K562 (cell line): ENCODE measurements at regions not wholly inside any gene's neighbourhood (a gene's known extent, or its start where the extent isn't known, plus 50 kb on each side); places are given as distances from the start of the nearest gene placed in this dataset.

Source experiments
- ATAC-seq: fragments of 200-7000 bp; cut with Tn5 transposase; 3 replicates; pipeline ENCODE4 v1.9.1; 2020; ENCODE audit warnings: moderate library complexity
- BruUV-seq: library from RNA; stranded (reverse); fragments of 400-500 nt; replicated peaks from 2 replicates; lab custom pipeline; 2021; lab: Mats Ljungman, UMichigan
- CTCF ChIA-PET: fragments of 300-600 bp; formaldehyde crosslinking; extraction: SDS; loops from one replicate; lab custom pipeline; 2021; ENCODE audit warnings: low intra/inter-chr PET ratio; lab: Yijun Ruan, JAX
- POLR2A ChIA-PET: fragments of 300-600, 350-650 bp; sonication (Branson Sonifier 250); formaldehyde crosslinking; extraction: SDS; loops from one replicate; lab custom pipeline; 2021; ENCODE audit warnings: antibody characterized with exemption, inconsistent platforms; lab: Yijun Ruan, JAX
- DNase-seq, 4 experiments: peaks; one replicate each; pipeline versions ENCODE4 v3.0.0 to v3.0.0-alpha.2; 2011 to 2018; ENCODE audit warnings: low spot score in 3 of 4, mixed read lengths in 3 of 4; ENCODE audit errors: extremely low read depth in 1 of 4
- FAIRE-seq: peaks from 2 replicates; lab custom pipeline; 2011; peaks lifted over from hg19 to GRCh38; lab: Jason Lieb, UNC
- H2AFZ ChIP-seq: 2 replicates; pipeline ENCODE4 v1.6.0; 2011; ENCODE audit warnings: low read depth, low read length, control low read depth, inconsistent platforms
- H3K27ac ChIP-seq: fragments of 200-600 bp; 3 replicates; pipeline ENCODE4 v1.8.0; 2011; ENCODE audit warnings: low read depth, mild to moderate bottlenecking, control low read depth, inconsistent platforms, low read length, moderate library complexity, mixed read lengths; ENCODE audit errors: extremely low read depth
- H3K27me3 ChIP-seq, 2 experiments: fragments of 300-600 bp in 1 of 2; 2 replicates in 1 of 2; 3 replicates in 1 of 2; pipeline versions ENCODE4 v1.6.0 to v1.8.0; 2011; ENCODE audit warnings: inconsistent platforms in 2 of 2, low read length in 2 of 2, mild to moderate bottlenecking in 1 of 2, mixed read lengths in 1 of 2, moderate library complexity in 1 of 2; ENCODE audit not compliant: control insufficient read depth in 2 of 2, insufficient read depth in 2 of 2
- H3K36me3 ChIP-seq: fragments of 300-600 bp; 3 replicates; pipeline ENCODE4 v1.8.0; 2011; ENCODE audit warnings: mild to moderate bottlenecking, low read length, inconsistent platforms; ENCODE audit not compliant: control insufficient read depth, insufficient read depth
- H3K4me1 ChIP-seq, 2 experiments: fragments of 200-600 bp in 1 of 2; replicated peaks in 1 of 2; 2 replicates in 1 of 2; 3 replicates in 1 of 2; pipeline versions ENCODE4 v1.5.1 to v1.8.0; 2011; ENCODE audit warnings: inconsistent platforms in 2 of 2, low read length in 2 of 2, mild to moderate bottlenecking in 1 of 2, mixed read lengths in 1 of 2, moderate library complexity in 1 of 2; ENCODE audit not compliant: control insufficient read depth in 2 of 2, insufficient read depth in 2 of 2
- H3K4me2 ChIP-seq: 2 replicates; pipeline ENCODE4 v1.6.1; 2011; ENCODE audit warnings: low read length, control low read depth, inconsistent platforms, mixed read lengths; ENCODE audit not compliant: insufficient read depth
- H3K4me3 ChIP-seq: fragments of 200-600 bp; sonication (generic), shearing (Covaris generic); 2 replicates; pipeline ENCODE4 v1.5.1; 2016; ENCODE audit warnings: control low read depth, inconsistent platforms
- H3K79me2 ChIP-seq: fragments of 200-600 bp; 3 replicates; pipeline ENCODE4 v1.8.0; 2011; ENCODE audit warnings: low read length, inconsistent platforms; ENCODE audit not compliant: control insufficient read depth, insufficient read depth
- H3K9ac ChIP-seq, 2 experiments: 2 replicates each; pipeline versions ENCODE4 v1.6.0 to v1.6.1; 2011; ENCODE audit warnings: low read depth in 2 of 2, low read length in 2 of 2, control low read depth in 1 of 2, inconsistent platforms in 1 of 2, mild to moderate bottlenecking in 1 of 2, mixed read lengths in 1 of 2; ENCODE audit not compliant: insufficient read depth in 1 of 2
- H3K9me1 ChIP-seq: one replicate; pipeline ENCODE4 v1.6.0; 2011; ENCODE audit warnings: inconsistent platforms, mild to moderate bottlenecking, low read length, moderate library complexity; ENCODE audit not compliant: control insufficient read depth, insufficient read depth
- H3K9me3 ChIP-seq: replicated peaks from 2 replicates; pipeline ENCODE4 v1.5.1; 2011; ENCODE audit warnings: low read depth, low read length, inconsistent platforms; ENCODE audit not compliant: control insufficient read depth, insufficient read depth
- H4K20me1 ChIP-seq: replicated peaks from 2 replicates; pipeline ENCODE4 v1.6.1; 2011; ENCODE audit warnings: low read length, inconsistent platforms, mixed read lengths; ENCODE audit not compliant: control insufficient read depth, insufficient read depth
- CCAR2 ChIP-seq: fragments of 200-400 bp; formaldehyde crosslinking; IDR thresholded peaks from 2 replicates; pipeline ENCODE4 v1.6.1; 2017; ENCODE audit warnings: mild to moderate bottlenecking, low read depth, low read length
- CEBPB ChIP-seq: fragments of 450-650 bp; IDR thresholded peaks from 2 replicates; pipeline ENCODE4 v1.6.1; 2016; ENCODE audit warnings: missing genetic modification characterization, missing compliant biosample characterization
- CHD2 ChIP-seq: IDR thresholded peaks from 2 replicates; pipeline ENCODE4 v1.6.1; 2011; ENCODE audit warnings: low read depth, low read length
- DIDO1 ChIP-seq: fragments of 450-650 bp; IDR thresholded peaks from 2 replicates; pipeline ENCODE4 v1.6.1; 2016; ENCODE audit warnings: low read depth, missing biosample characterization, missing genetic modification characterization
- NCOA4 ChIP-seq: fragments of 450-650 bp; IDR thresholded peaks from 2 replicates; pipeline ENCODE4 v1.6.1; 2018; ENCODE audit warnings: mild to moderate bottlenecking; ENCODE audit not compliant: partially characterized antibody
- ZFP91 ChIP-seq: sonication (generic); formaldehyde crosslinking; IDR thresholded peaks from 2 replicates; pipeline ENCODE4 v1.8.0; 2022; ENCODE audit warnings: mild to moderate bottlenecking, missing genetic modification reagents
- ZNF431 ChIP-seq: sonication (generic); formaldehyde crosslinking; IDR thresholded peaks from 2 replicates; pipeline ENCODE4 v1.8.0; 2022; ENCODE audit warnings: mild to moderate bottlenecking, missing genetic modification reagents
- ZNF444 ChIP-seq: fragments of 250-450 bp; sonication (Bioruptor Pico); IDR thresholded peaks from 2 replicates; pipeline ENCODE4 v1.4.0; 2020; ENCODE audit warnings: mild to moderate bottlenecking, moderate library complexity
- ZNF551 ChIP-seq: fragments of 250-450 bp; sonication (Bioruptor Pico); IDR thresholded peaks from 2 replicates; pipeline ENCODE4 v1.5.0; 2021; ENCODE audit warnings: mild to moderate bottlenecking, moderate library complexity
- ZNF696 ChIP-seq: fragments of 250-450 bp; sonication (Bioruptor Pico); conservative IDR thresholded peaks from 2 replicates; pipeline ENCODE4 v1.4.0; 2020; ENCODE audit warnings: mild to moderate bottlenecking, moderate library complexity
- WGBS: fragments of 100-300 bp; shearing (Covaris generic); methylation state at CpG from one replicate; pipeline ENCODE4 v1.1.6; 2016; ENCODE audit warnings: low coverage, mixed read lengths; ENCODE audit not compliant: insufficient coverage; ENCODE audit errors: missing lambda C conversion rate; 5-methylcytosine and 5-hydroxymethylcytosine counted together
- in situ Hi-C: fragments of 300-500 bp; cut with MboI; formaldehyde crosslinking; loops from 4 replicates; pipeline ENCODE4 v1.15.0; 2018; ENCODE audit warnings: inconsistent platforms, mixed read lengths
- intact Hi-C: fragments of 100-400 bp; cut with micrococcal nuclease; formaldehyde crosslinking; loops from 2 replicates; pipeline ENCODE4 v1.14.2; 2022

DNA sequence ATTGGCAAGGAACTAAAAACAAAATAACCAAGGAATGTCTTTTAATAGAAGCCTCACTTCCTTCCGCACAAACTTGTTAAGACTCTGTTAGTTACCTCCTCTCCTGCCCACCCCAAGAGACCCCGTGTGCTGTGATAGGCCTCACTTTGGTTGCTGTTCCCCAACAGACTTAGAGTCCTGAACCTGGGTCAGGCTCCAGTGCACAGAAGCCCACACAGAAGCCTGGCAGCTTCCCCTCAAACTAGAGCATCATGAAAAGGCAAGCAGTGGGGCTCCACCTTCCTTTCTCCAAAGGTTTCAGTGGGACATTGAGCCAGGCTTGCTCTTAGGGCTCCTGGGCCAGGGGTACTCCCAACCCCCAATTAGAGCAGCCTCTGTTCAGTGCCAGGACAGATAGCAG is 230.5 kb downstream of the ESM1 start:
- H3K4me2 ChIP-seq: no peak overlapping the region
- ChIA-PET CTCF (no interaction called here), POLR2A (interaction anchor here (1.4 kb wide), 1 partner anchor 12 kb away, joined by 3 read pairs; no protein-coding TSS in a partner anchor)
- no peak overlapping the region for H3K4me3 ChIP-seq
- no peaks in the 10 kb centered on the region for H3K9me3 ChIP-seq
- no peak overlapping the region for H2AFZ ChIP-seq
- no peak for ATAC-seq
- WGBS: 64% methylated on average over 2 of the region's 2 CpGs
- intact Hi-C loops (no loop called here), in situ Hi-C loops (no loop called here)
- H3K9me1 ChIP-seq: no peaks in the 10 kb centered on the region
- no peak overlapping the region for H3K27ac ChIP-seq
- no peak for FAIRE-seq
- H3K4me1 ChIP-seq: no peaks in the 10 kb centered on the region; a peak in 2 of 5 replicates
- H3K27me3 ChIP-seq: peaks cover 0 to 2% of the 10 kb centered on the region in 2 experiments; a peak in 1 of 5 replicates
- no peaks in the 10 kb centered on the region for H4K20me1 ChIP-seq
- H3K9ac ChIP-seq: no peak overlapping the region
- no peak for TF ChIP-seq ZNF696 (CRISPR knock-in tag)
- TF ChIP-seq ZFP91 (CRISPR knock-in tag): no peak
- TF ChIP-seq CHD2: no peak
- no peak for TF ChIP-seq ZNF444 (CRISPR knock-in tag)
- TF ChIP-seq CEBPB (tag): no peak
- TF ChIP-seq DIDO1: no peak
- no peak for TF ChIP-seq CCAR2
- TF ChIP-seq ZNF551: no peak
- no peak for TF ChIP-seq NCOA4
- no peak for TF ChIP-seq ZNF431 (CRISPR knock-in tag)
- H3K36me3 ChIP-seq: no peaks in the 10 kb centered on the region
- no peak for DNase-seq
- no peaks in the 10 kb centered on the region for H3K79me2 ChIP-seq
- BruUV-seq: no TSS peak
